ENCODE measurements at regions not wholly inside any gene's neighbourhood (a gene's known extent, or its start where the extent isn't known, plus 50 kb on each side); places are given as distances from the start of the nearest gene placed in this dataset.

DNA sequence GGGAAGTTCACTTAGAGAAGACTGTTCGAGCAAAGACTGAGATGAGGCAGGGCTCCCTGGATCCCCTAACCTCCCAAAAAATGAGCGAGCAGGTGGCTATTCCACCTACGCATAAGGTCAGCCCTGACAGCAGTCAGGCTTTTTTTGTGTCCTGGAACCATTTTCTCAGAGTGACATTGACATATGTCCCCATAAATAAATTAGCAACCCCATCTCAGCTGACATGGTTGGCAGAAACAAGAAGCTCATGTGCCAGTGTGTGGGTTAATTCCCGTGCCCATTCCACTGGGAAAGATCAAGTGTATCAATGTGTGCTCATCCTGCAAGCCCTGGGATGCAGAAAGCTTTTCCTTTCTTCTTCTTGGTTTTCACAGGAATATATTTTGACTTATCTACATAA lies 740.4 kb upstream of the CELF4 start (continued):
- TF ChIP-seq FOSL1 (IDR thresholded peaks at IDR 0.05; ENCODE audit: insufficient read depth, low read depth, low read length) = no peak
- TF ChIP-seq CREB1 (IDR thresholded peaks at IDR 0.05) = no peak

DNA sequence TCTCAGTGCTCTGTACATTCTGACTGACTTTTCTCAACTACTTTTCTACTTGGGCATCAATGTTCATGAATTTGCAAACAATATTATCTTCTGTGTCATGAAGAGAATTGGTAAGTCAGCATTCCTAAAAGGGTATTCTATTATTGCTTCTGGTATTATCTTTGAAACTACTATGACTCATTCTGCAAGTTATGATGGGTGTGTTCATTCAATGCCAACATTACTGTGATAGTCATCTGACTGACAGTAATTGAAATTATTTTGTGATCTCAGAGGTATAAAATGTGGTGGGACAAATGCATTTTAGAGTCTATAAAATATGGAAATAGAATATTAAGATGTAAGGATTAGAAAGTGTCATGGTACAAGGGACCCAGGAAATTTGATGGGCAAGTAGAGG lies 736.0 kb upstream of the CELF4 start:
- Histone ChIP-seq H4K5ac (ENCODE audit: insufficient read length, low read depth, low read length) (no peak overlapping the region), H4K8ac (ENCODE audit: extremely low read depth, insufficient read depth, low read length) (no peak overlapping the region), H2AK5ac (ENCODE audit: low read depth, low read length) (no peak overlapping the region), H2AFZ (ENCODE audit: low read length) (no peak overlapping the region), H2BK20ac (ENCODE audit: low read length) (no peak overlapping the region), H3K4me1 (replicated peaks in 1 of 4; ENCODE audit: control insufficient read depth in 3 of 4, insufficient read depth in 4 of 4, low read length in 3 of 4) (peaks cover 0 to 4% (median 0%) of the 10 kb centered on the region in 4 experiments; a peak in 1 of 7 replicates), H4K20me1 (replicated peaks in 1 of 2; ENCODE audit: control insufficient read depth in 1 of 2, insufficient read depth in 2 of 2, low read length in 2 of 2) (no peaks in the 10 kb centered on the region), H3K9me3 (ENCODE audit: insufficient read depth in 2 of 2, low read depth in 1 of 2, low read length in 1 of 2) (peaks cover 0 to 2% of the 10 kb centered on the region in 2 experiments; a peak in 1 of 4 replicates), H3K36me3 (ENCODE audit: control insufficient read depth in 2 of 4, insufficient read depth in 4 of 4, low read length in 3 of 4) (no peaks in the 10 kb centered on the region), H3K79me2 (ENCODE audit: control insufficient read depth in 1 of 2, insufficient read depth in 2 of 2, low read length in 2 of 2) (no peaks in the 10 kb centered on the region), H3K4me2 (ENCODE audit: insufficient read depth in 1 of 2, low read depth in 2 of 2, low read length in 2 of 2) (no peak overlapping the region), H3K23ac (ENCODE audit: insufficient read length) (no peak overlapping the region), H3K23me2 (ENCODE audit: low read depth, low read length) (no peaks in the 10 kb centered on the region), H2BK12ac (ENCODE audit: low read depth, low read length) (no peak overlapping the region), H4K91ac (replicated peaks; ENCODE audit: insufficient read length, low read length) (no peak overlapping the region), H3K4me3 (ENCODE audit: extremely low read depth in 1 of 4, insufficient read depth in 2 of 4, low read depth in 3 of 4, low read length in 4 of 4) (no peak overlapping the region), H3K9ac (replicated peaks in 1 of 4; ENCODE audit: extremely low read depth in 1 of 4, low read depth in 3 of 4, low read length in 3 of 4) (no peak overlapping the region), H3K56ac (replicated peaks; ENCODE audit: insufficient read length, low read depth, low read length) (no peak overlapping the region), H3K27me3 (replicated peaks in 1 of 4; ENCODE audit: control insufficient read depth in 3 of 4, extremely low read depth in 1 of 4, insufficient read depth in 3 of 4, low read length in 3 of 4) (no peaks in the 10 kb centered on the region), H3K14ac (ENCODE audit: insufficient read length) (no peak overlapping the region), H2BK15ac (ENCODE audit: low read length) (no peak overlapping the region), H3K27ac (ENCODE audit: low read depth, low read length) (no peak overlapping the region), H3K79me1 (ENCODE audit: low read depth, low read length) (no peaks in the 10 kb centered on the region), H2BK5ac (ENCODE audit: low read depth, low read length) (no peak overlapping the region), H3K18ac (ENCODE audit: extremely low read depth, low read length) (no peak overlapping the region), H2BK120ac (replicated peaks; ENCODE audit: low read depth, low read length) (no peak overlapping the region), H3K4ac (replicated peaks; ENCODE audit: insufficient read length, low read depth, low read length) (no peak overlapping the region)
- ChIA-PET CTCF (ENCODE audit: partially characterized antibody) (no interaction called here), POLR2A (ENCODE audit: partially characterized antibody) (no interaction called here)
- TF ChIP-seq CREB1 (IDR thresholded peaks at IDR 0.05) = no peak
- TF ChIP-seq, protein P1, sequence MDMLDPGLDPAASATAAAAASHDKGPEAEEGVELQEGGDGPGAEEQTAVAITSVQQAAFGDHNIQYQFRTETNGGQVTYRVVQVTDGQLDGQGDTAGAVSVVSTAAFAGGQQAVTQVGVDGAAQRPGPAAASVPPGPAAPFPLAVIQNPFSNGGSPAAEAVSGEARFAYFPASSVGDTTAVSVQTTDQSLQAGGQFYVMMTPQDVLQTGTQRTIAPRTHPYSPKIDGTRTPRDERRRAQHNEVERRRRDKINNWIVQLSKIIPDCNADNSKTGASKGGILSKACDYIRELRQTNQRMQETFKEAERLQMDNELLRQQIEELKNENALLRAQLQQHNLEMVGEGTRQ (IDR thresholded peaks at IDR 0.05; ENCODE audit: low read length) = no peak
- FAIRE-seq (no peak), DNase-seq (ENCODE audit: low read depth in 1 of 2, low spot score in 2 of 2) (no peak)

Data from H1 (cell line).